SJCRH30 (cell line): ENCODE measurements at regions not wholly inside any gene's neighbourhood (a gene's known extent, or its start where the extent isn't known, plus 50 kb on each side); places are given as distances from the start of the nearest gene placed in this dataset.
A peak's percentile ranks its signal among the peaks of the same experiment; 100 is the strongest.
"Not testable (repeated sequence)": the region's sequence is repeated elsewhere in the genome, so short reads cannot be mapped to it uniquely, and the experiment has no call there.

ENCODE experiments used
- DNase-seq, 2 experiments: peaks; one replicate each; pipeline ENCODE4 v3.0.0-alpha.2; 2015 to 2020
- H3K27ac ChIP-seq: fragments of 250-450 bp; sonication (Bioruptor Pico); 2 replicates; pipeline ENCODE4 v1.5.1; 2020; ENCODE audit warnings: mild to moderate bottlenecking, moderate library complexity
- H3K27me3 ChIP-seq: fragments of 250-450 bp; sonication (Bioruptor Pico); 2 replicates; pipeline ENCODE4 v1.5.1; 2020; ENCODE audit warnings: mild to moderate bottlenecking, moderate library complexity
- H3K36me3 ChIP-seq: fragments of 250-450 bp; sonication (Bioruptor Pico); 2 replicates; pipeline ENCODE4 v1.5.1; 2020; ENCODE audit warnings: mild to moderate bottlenecking, moderate library complexity
- H3K4me1 ChIP-seq: fragments of 250-450 bp; sonication (Bioruptor Pico); 2 replicates; pipeline ENCODE4 v1.5.1; 2020; ENCODE audit warnings: mild to moderate bottlenecking, moderate library complexity
- H3K4me3 ChIP-seq: fragments of 250-450 bp; sonication (Bioruptor Pico); 2 replicates; pipeline ENCODE4 v1.5.1; 2020; ENCODE audit warnings: mild to moderate bottlenecking, moderate library complexity
- H3K9me3 ChIP-seq: fragments of 250-450 bp; sonication (Bioruptor Pico); replicated peaks from 2 replicates; pipeline ENCODE4 v1.5.1; 2020; ENCODE audit warnings: mild to moderate bottlenecking, moderate library complexity

GRCh38 chr11:21769188-21769587 lies 423.7 kb upstream of the ANO5 start:
- peak in 1 of 2 experiments; percentile 41 for DNase-seq
- H3K4me3 ChIP-seq: no peak overlapping the region
- H3K36me3 ChIP-seq: no peaks in the 10 kb centered on the region
- H3K4me1 ChIP-seq: peaks cover 9% of the 10 kb centered on the region; the same call in 1 of the 2 replicates
- no peaks in the 10 kb centered on the region for H3K27me3 ChIP-seq
- H3K9me3 ChIP-seq: no peaks in the 10 kb centered on the region
- 0 out of 2 replicates have a peak overlapping the region, but pooled peaks have one; percentile 0 for H3K27ac ChIP-seq

DNA sequence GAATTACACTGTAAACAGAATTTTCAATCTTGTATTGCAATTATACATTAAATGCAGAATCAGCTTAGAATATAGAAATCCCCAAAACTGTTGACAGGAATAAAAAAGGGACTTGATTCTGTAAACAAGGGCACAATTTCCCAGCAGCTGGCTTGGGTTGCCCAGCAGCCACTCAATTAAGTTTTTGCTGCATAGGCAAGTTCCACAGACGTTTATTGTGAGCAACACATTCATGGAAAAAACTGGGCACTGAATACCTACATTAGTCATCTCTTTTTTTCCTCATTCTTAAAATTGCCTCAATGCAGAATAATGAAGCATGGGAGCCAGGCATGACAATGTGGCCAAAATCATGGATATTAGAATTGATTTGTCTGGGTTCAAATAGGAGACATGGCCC lies 421.8 kb upstream of the ANO5 start:
- Histone ChIP-seq H3K27me3 (no peaks in the 10 kb centered on the region), H3K4me1 (peaks cover 11% of the 10 kb centered on the region; the same call in 1 of the 2 replicates), H3K27ac (no peak overlapping the region), H3K4me3 (no peak overlapping the region), H3K36me3 (no peaks in the 10 kb centered on the region), H3K9me3 (no peaks in the 10 kb centered on the region)
- DNase-seq: no peak

DNA sequence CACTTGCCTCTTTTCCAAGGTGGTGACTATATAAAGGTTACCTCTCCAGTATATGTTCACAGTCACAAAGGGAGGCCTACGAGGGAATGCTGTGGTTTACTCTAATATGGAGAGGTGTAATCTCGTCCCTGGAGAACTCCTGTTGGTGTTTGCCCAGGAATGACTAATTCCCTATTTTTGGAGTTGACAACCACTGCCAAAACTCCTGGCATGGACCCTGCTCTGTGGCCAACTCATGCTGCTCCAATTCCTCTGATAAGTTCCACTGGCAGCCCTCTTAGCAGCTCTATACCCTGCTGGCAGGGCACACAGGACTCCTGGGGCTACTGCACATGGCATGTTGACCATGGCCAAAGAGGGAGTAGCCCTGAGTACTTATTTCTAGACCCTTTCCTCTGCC lies 418.7 kb upstream of the ANO5 start:
- H3K27ac ChIP-seq: no peak overlapping the region
- no peak overlapping the region for H3K4me3 ChIP-seq
- peaks cover 11% of the 10 kb centered on the region; the same call in 1 of the 2 replicates for H3K4me1 ChIP-seq
- DNase-seq: peak; percentile 45 to 46
- 0 out of 2 replicates have a peak, but pooled peaks cover under 1% of the 10 kb centered on the region for H3K9me3 ChIP-seq
- H3K27me3 ChIP-seq: no peaks in the 10 kb centered on the region
- H3K36me3 ChIP-seq: no peaks in the 10 kb centered on the region

GRCh38 chr11:21775911-21776310 lies 417.0 kb upstream of the ANO5 start:
- DNase-seq: no peak
- H3K27ac ChIP-seq: no peak overlapping the region
- H3K27me3 ChIP-seq: no peaks in the 10 kb centered on the region
- H3K9me3 ChIP-seq: 0 out of 2 replicates have a peak, but pooled peaks cover 3% of the 10 kb centered on the region
- H3K36me3 ChIP-seq: no peaks in the 10 kb centered on the region
- no peak overlapping the region for H3K4me3 ChIP-seq
- peaks cover 9% of the 10 kb centered on the region; the same call in 1 of the 2 replicates for H3K4me1 ChIP-seq

GRCh38 chr11:21783954-21784353 lies 408.9 kb upstream of the ANO5 start:
- H3K36me3 ChIP-seq: no peaks in the 10 kb centered on the region
- no peak for DNase-seq
- H3K9me3 ChIP-seq: peaks cover 3% of the 10 kb centered on the region; the same call in 1 of the 2 replicates
- no peak overlapping the region for H3K27ac ChIP-seq
- no peaks in the 10 kb centered on the region for H3K27me3 ChIP-seq
- no peak overlapping the region for H3K4me3 ChIP-seq
- H3K4me1 ChIP-seq: no peaks in the 10 kb centered on the region

DNA sequence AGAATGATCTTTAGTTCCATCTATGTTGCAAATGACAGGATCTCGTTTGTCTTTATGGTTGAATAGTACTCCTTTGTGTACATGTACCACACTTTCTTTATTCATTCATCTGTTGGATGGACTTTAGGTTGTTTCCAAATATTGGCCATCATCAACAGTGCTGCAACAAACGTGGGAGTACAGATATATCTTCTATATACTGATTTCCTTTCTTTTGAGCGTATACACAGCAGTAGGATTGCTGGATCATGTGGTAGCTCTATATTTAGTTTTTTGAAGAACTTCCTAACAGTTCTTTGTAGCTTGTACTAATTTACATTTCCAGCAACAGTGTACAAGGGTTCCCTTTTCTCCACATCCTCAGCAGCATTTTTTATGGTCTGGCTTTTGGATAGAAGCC lies 407.5 kb upstream of the ANO5 start:
- Histone ChIP-seq H3K27ac (no peak overlapping the region), H3K36me3 (no peaks in the 10 kb centered on the region), H3K9me3 (no peaks in the 10 kb centered on the region; the same call in 1 of the 2 replicates), H3K27me3 (no peaks in the 10 kb centered on the region), H3K4me1 (no peaks in the 10 kb centered on the region), H3K4me3 (no peak overlapping the region)
- DNase-seq: no peak

GRCh38 chr11:21794306-21794705 lies 398.6 kb upstream of the ANO5 start:
- H3K4me3 ChIP-seq: no peak overlapping the region
- peaks cover 3% of the 10 kb centered on the region; the same call in 1 of the 2 replicates for H3K9me3 ChIP-seq
- peaks cover 18% of the 10 kb centered on the region for H3K4me1 ChIP-seq
- H3K27me3 ChIP-seq: no peaks in the 10 kb centered on the region
- no peak overlapping the region for H3K27ac ChIP-seq
- no peak for DNase-seq
- H3K36me3 ChIP-seq: no peaks in the 10 kb centered on the region; the same call in 1 of the 2 replicates

DNA sequence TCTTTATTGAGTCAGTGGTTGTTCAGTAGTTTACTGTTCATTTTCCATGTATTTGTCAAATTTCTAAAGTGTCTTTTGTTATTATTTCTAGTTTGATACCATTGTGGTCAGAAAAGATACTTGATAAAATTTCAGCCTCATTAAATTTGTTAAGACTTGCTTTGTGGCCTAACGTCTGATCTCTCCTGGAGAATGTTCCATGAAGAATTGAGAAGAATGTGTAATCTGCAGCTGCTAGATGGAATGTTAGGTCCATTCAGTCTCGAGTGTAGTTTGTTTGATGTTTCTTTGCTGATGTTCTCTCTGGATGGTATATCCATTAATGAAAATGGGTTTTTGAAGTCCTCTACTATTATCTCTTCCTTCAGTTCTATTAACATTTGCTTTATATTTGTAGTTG lies 394.7 kb upstream of the ANO5 start:
- peak; percentile 14 to 63 for DNase-seq
- H3K4me3 ChIP-seq: no peak overlapping the region
- H3K27ac ChIP-seq: peak overlapping the region; percentile 51
- no peaks in the 10 kb centered on the region; the same call in 1 of the 2 replicates for H3K36me3 ChIP-seq
- H3K4me1 ChIP-seq: peaks cover 18% of the 10 kb centered on the region
- peaks cover 9% of the 10 kb centered on the region; the same call in 1 of the 2 replicates for H3K9me3 ChIP-seq
- H3K27me3 ChIP-seq: no peaks in the 10 kb centered on the region

- H3K4me1 ChIP-seq, H3K4me3 ChIP-seq, DNase-seq, H3K27me3 ChIP-seq, H3K27ac ChIP-seq, H3K36me3 ChIP-seq: not testable (repeated sequence)
- peaks cover 13% of the 10 kb centered on the region for H3K9me3 ChIP-seq
Observed at GRCh38 chr11:21804523-21804922, 388.4 kb upstream of the ANO5 start.

- Histone ChIP-seq H3K4me3 (no peak overlapping the region), H3K4me1 (no peaks in the 10 kb centered on the region), H3K27me3 (no peaks in the 10 kb centered on the region), H3K27ac (no peak overlapping the region), H3K36me3 (no peaks in the 10 kb centered on the region), H3K9me3 (peaks cover 13% of the 10 kb centered on the region)
- peak in 1 of 2 experiments; percentile 34 for DNase-seq
Observed at GRCh38 chr11:21806508-21806907, 386.4 kb upstream of the ANO5 start.

- Histone ChIP-seq H3K36me3 (no peaks in the 10 kb centered on the region), H3K27ac (no peak overlapping the region), H3K9me3 (peaks cover 13% of the 10 kb centered on the region), H3K4me1 (no peaks in the 10 kb centered on the region), H3K27me3 (no peaks in the 10 kb centered on the region), H3K4me3 (no peak overlapping the region)
- no peak for DNase-seq
Observed at GRCh38 chr11:21806947-21807346, 385.9 kb upstream of the ANO5 start.

GRCh38 chr11:21807350-21807749 lies 385.5 kb upstream of the ANO5 start:
- H3K27ac ChIP-seq: no peak overlapping the region
- H3K27me3 ChIP-seq: no peaks in the 10 kb centered on the region
- H3K36me3 ChIP-seq: no peaks in the 10 kb centered on the region
- H3K9me3 ChIP-seq: peaks cover 10% of the 10 kb centered on the region
- no peaks in the 10 kb centered on the region for H3K4me1 ChIP-seq
- no peak overlapping the region for H3K4me3 ChIP-seq
- no peak for DNase-seq

DNA sequence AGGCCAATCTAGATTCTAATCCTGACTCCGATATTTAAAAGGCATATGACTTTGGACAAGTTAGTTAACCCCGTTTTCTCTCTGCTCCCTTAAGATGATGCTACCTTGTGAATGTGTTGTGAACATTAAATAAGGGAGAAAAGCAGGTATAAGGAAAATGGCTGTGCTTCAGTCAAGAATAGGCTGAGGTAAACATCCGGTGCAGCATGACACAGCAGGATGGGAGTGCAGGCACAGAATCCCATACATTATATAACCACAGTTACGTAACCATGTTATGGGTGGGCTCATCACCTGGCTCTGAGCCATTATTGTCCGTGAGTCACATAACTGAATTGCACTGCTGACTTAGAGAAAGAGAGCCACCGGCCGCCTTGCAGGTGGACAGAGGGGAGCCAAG lies 382.2 kb upstream of the ANO5 start:
- Histone ChIP-seq H3K27ac (no peak overlapping the region), H3K4me3 (no peak overlapping the region), H3K27me3 (no peaks in the 10 kb centered on the region), H3K36me3 (no peaks in the 10 kb centered on the region), H3K9me3 (peaks cover 9% of the 10 kb centered on the region; the same call in 1 of the 2 replicates), H3K4me1 (peaks cover 18% of the 10 kb centered on the region)
- DNase-seq: peak; percentile 38 to 40

DNA sequence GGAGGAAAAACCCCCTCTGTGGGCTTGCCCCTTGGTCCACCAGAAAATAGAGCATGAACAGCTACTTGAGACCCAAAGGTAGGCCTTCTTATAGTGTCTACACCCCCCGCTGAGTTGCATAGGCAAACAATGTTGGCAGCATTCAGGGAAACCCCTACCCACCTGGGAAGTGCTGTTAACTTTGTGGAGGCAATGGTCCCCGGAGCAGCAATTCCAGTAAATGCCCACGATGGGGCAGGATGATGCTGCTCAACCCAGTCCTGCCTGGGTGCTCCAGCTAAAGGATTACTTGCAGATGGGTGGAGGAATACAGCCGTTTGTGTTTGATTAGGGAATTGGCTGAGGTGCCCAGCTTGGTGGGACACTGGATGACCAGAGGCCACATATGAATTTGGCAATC lies 381.3 kb upstream of the ANO5 start:
- H3K27ac ChIP-seq: no peak overlapping the region
- no peak for DNase-seq
- peaks cover 9% of the 10 kb centered on the region; the same call in 1 of the 2 replicates for H3K9me3 ChIP-seq

DNA sequence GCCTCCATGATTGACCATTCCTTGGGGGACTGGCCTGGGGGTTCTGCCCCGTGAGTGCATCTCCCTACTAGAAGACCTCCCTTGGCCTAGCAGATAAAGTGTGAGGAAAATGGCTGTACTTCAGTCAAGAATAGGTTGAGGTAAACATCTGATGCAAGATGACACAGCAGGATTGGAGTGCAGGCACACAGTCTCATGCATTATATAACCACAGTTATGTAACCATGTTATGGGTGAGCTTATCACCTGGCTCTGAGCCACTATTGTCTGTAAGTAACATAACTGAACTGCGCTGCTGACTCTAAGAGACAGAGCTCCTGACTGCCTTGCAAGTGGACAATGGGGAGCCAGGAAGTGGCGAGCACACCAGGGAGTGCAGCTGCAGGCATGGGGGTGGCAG lies 378.7 kb upstream of the ANO5 start:
- peak; percentile 85 to 86 for DNase-seq
- H3K4me1 ChIP-seq: peaks cover 20% of the 10 kb centered on the region
- no peak overlapping the region for H3K4me3 ChIP-seq
- 0 out of 2 replicates have a peak, but pooled peaks cover 6% of the 10 kb centered on the region for H3K9me3 ChIP-seq
- H3K27ac ChIP-seq: peak overlapping the region; percentile 72
- H3K27me3 ChIP-seq: no peaks in the 10 kb centered on the region
- H3K36me3 ChIP-seq: no peaks in the 10 kb centered on the region

More for the DNA sequence above, 381.3 kb upstream of the ANO5 start:
- Histone ChIP-seq H3K4me3 (no peak overlapping the region), H3K4me1 (peaks cover 20% of the 10 kb centered on the region), H3K36me3 (no peaks in the 10 kb centered on the region), H3K27me3 (no peaks in the 10 kb centered on the region)

DNA sequence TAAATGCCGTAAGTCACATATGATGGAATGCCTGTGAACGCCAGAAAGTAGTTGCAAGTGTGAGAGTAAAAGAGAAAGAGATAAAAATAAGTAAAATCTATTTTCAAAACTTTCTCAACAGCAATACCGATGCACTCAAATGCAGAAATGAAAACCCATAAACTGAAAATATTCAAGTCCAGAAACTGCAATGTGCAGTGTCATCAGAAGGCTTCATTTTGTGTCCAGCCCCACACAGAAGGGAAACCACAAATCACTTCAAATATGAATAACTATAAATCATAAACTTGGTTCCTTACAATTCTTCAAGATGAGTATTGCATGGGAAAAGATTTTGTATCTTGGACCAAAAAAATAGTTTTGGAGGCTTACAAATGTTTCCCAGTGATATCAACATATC lies 375.2 kb upstream of the ANO5 start:
- Histone ChIP-seq H3K4me1 (peaks cover 20% of the 10 kb centered on the region), H3K27ac (no peak overlapping the region), H3K9me3 (0 out of 2 replicates have a peak, but pooled peaks cover 6% of the 10 kb centered on the region), H3K36me3 (no peaks in the 10 kb centered on the region), H3K27me3 (no peaks in the 10 kb centered on the region), H3K4me3 (no peak overlapping the region)
- DNase-seq: no peak
